Lower leg skin (tissue), 4 donors: ENCODE measurements at regions not wholly inside any gene's neighbourhood (a gene's known extent, or its start where the extent isn't known, plus 50 kb on each side); places are given as distances from the start of the nearest gene placed in this dataset.

Source experiments
- DNase-seq, 2 donors: peaks; one replicate each; pipeline ENCODE4 v3.0.0-alpha.2; 2019; ENCODE audit warnings: low spot score in 2 of 2
- H3K4me3 ChIP-seq: fragments of 200-600 bp; sonication (generic); 2 replicates; pipeline ENCODE4 v1.5.1; 2017; ENCODE audit warnings: mild to moderate bottlenecking, low read depth; ENCODE audit not compliant: poor library complexity, severe bottlenecking
- CTCF ChIP-seq, 3 donors: fragments of 450-650 bp; IDR thresholded peaks; one replicate each; pipeline ENCODE4 v1.5.1; 2016; ENCODE audit warnings: antibody characterized with exemption in 3 of 3, mild to moderate bottlenecking in 3 of 3, moderate library complexity in 2 of 3
- POLR2A ChIP-seq, 2 donors: fragments of 450-650 bp; IDR thresholded peaks; one replicate each; pipeline ENCODE4 v1.6.1; 2016 to 2017; ENCODE audit warnings: antibody characterized with exemption in 2 of 2, mild to moderate bottlenecking in 1 of 2, moderate library complexity in 1 of 2
- WGBS, 2 donors: methylation state at CpG; one replicate each; pipeline ENCODE4 v1.1.5; 2018; 5-methylcytosine and 5-hydroxymethylcytosine counted together
- intact Hi-C: fragments of 100-400 bp; cut with DNase I; formaldehyde crosslinking; loops from one replicate; pipeline ENCODE4 v1.15.0; 2023; ENCODE audit warnings: low total_unique reads

- intact Hi-C loops = no loop called here
- WGBS, 2 donors = 84 to 87% methylated on average over 3 of the region's 3 CpGs
- TF ChIP-seq POLR2A (IDR thresholded peaks at IDR 0.05) (no peak), CTCF (IDR thresholded peaks at IDR 0.05) (no peak)
- no peak for DNase-seq
- H3K4me3 ChIP-seq = no peak overlapping the region
These were observed 81.5 kb upstream of the TNRC6C start for GRCh38 chr17:77877036-77877435.

- H3K4me3 ChIP-seq = no peak overlapping the region
- intact Hi-C loops = no loop called here
- TF ChIP-seq POLR2A (IDR thresholded peaks at IDR 0.05) (no peak), CTCF (IDR thresholded peaks at IDR 0.05) (no peak)
- no peak for DNase-seq
- WGBS, 2 donors = 94% methylated on average over 13 of the region's 13 CpGs
These were observed 80.7 kb upstream of the TNRC6C start for GRCh38 chr17:77877646-77878355.

GRCh38 chr17:77879226-77879895 is 79.1 kb upstream of the TNRC6C start:
- no peak for DNase-seq
- no peak overlapping the region for H3K4me3 ChIP-seq
- 93 to 95% methylated on average over 13 of the region's 13 CpGs for WGBS, 2 donors
- intact Hi-C loops = no loop called here
- TF ChIP-seq CTCF (IDR thresholded peaks at IDR 0.05) (no peak), POLR2A (IDR thresholded peaks at IDR 0.05) (no peak)

- no peak overlapping the region for H3K4me3 ChIP-seq
These were observed 78.6 kb upstream of the TNRC6C start for GRCh38 chr17:77879896-77880280.

GRCh38 chr17:77880711-77881450 is 77.6 kb upstream of the TNRC6C start:
- TF ChIP-seq POLR2A (IDR thresholded peaks at IDR 0.05) (no peak), CTCF (IDR thresholded peaks at IDR 0.05) (no peak)
- intact Hi-C loops = no loop called here
- no peak overlapping the region for H3K4me3 ChIP-seq
- no peak for DNase-seq
- WGBS, 2 donors = 62 to 67% methylated on average over 11 of the region's 11 CpGs

More at GRCh38 chr17:77879896-77880280, 78.6 kb upstream of the TNRC6C start:
- no peak for TF ChIP-seq CTCF (IDR thresholded peaks at IDR 0.05)
- no peak for TF ChIP-seq POLR2A (IDR thresholded peaks at IDR 0.05)
- 88 to 97% methylated on average over 9 of the region's 9 CpGs for WGBS, 2 donors
- intact Hi-C loops = no loop called here
- DNase-seq = no peak
